ENCODE measurements at regions not wholly inside any gene's neighbourhood (a gene's known extent, or its start where the extent isn't known, plus 50 kb on each side); places are given as distances from the start of the nearest gene placed in this dataset.
"Not testable (repeated sequence)": the region's sequence is repeated elsewhere in the genome, so short reads cannot be mapped to it uniquely, and the experiment has no call there.

DNA sequence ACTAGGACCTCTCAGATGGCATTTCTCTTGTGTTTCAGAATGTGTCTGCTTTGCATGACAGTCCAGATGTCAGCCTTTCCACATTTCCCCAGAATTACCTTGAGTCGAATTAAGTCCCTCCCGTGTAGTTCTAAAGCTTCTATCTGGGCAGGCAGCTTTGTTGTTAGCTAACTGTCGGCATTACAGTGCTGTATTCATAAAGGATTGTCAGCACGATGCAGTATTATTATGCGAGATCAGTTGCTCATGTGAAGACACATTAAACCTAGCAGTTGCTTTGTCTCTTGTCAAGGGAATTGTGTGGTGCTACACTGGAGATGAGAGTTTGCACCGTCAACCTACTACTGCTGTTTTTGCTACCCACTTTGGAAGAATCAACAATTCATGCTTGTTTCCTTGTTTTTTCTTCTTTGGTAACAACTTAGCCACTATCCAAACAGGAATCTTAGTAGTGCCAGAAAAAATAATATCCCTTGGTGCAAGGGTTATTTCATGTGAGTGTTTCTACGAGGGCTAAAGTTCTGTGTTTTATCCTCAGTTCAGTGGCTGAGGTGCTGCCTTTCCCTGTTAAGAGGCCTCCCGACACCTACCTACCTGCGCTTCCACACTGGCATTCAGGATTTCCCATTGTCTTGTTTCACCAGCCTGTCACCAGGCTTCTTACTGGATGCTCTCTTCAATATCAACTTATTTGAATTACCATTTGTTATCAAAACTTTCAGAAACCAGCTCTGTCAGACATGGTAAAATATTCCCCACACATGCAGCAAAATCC is 297.9 kb upstream of the G2E3 start:
- DNase-seq (ENCODE audit: low read depth in 2 of 2) = no peak

DNA sequence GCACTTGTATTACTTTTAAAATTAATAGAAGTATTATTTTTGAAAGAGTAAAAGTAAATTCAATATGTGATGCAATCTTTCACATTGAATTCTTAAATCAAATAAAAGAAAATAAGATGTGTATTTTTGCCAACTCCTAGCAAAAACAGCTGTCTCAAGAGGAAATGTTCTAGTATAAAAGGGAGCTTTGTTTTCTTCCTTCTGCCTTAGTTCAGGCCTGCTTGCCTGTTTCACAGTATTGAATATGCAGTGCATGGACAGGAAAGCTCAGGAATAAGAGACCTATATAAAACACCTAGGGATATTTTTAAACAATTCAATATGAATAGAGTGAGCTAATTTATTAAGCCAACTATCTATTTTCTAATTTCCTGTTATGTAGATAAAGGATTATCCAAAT is 294.8 kb upstream of the G2E3 start:
- DNase-seq (ENCODE audit: low read depth in 2 of 2) = no peak

DNA sequence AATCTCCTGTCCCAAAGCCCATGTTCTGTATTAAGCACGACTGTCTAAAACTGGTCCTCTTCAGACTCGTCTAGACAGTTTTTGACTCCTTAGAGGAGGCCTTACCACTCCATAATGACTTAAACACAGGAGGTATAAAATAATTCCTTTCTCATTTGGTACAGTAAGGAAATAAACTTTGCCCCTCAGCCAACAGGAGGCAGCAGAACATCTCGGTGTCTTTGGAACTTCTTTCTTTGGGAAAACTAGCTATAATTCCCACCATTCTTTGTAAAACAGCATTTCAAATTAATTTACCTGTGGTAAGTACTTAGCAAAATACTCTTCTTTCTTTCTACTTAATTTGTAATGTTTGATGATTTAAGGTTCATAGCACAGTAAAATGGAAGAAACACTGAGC is 292.7 kb upstream of the G2E3 start:
- DNase-seq (ENCODE audit: low read depth in 2 of 2) = no peak

DNA sequence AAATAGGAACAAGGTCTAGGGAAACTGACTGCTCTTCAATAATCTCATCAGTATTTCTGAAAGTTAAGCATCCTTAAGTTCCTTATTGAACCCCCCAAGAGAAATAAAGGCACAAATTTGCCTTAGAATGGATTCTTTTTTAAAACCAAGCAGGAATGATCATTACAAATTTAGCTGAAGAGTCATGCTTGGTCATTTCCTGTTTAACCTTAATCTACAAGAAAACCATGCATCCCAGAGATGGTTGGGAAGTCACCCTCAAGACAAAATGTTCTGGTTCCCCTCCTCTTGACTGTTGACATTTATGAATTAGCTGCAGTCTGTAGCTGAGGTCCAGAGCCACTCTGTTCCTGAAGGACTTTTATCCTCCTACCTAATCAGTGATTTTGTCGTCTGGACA is 291.8 kb upstream of the G2E3 start:
- DNase-seq (ENCODE audit: low read depth in 2 of 2) = no peak

DNA sequence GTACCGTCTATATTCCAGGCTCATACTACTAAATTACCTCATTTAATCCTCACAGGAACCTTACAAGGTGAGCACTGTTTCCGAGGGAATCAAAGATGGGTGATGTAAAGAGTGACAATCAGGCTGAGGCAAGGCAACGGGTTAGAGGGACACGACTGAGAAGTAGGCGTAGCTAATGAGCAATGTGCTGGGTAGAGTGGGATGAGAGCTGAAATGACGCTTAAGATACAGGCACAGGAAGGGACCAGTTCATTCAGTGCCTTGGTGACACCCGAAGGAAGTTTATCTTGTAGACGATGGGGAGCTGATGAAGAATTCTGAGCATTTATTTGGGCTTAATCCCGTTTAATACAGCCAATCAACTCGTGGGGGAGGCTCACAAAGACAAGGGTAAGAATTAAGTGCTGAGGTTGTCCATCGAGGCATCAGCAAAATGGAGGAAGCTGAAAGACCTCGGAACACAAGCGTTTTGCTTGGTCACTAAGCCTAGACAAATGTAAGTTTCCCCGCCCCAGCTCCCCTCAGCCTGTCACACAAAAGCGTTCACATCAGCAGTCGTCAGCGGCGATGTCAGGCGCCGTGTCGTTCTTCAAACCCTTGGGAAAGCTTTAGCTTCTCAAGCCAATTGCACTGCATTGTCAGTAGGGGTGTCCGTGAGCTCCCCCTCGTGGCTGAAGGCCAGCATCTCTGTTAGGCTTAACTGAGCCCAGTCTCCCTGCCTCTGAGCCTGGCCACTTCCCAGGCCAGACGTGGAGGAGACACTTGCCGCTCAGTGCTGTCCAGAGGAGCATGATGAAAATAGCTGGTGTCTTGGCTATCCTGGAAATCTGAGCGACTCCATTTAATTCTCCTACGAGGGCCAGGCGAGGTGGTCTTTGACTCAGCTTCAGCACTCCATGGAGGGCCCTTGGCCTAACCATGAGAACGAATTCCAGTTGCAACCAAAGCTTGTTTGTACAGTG is 288.5 kb upstream of the G2E3 start:
- DNase-seq (ENCODE audit: low read depth in 2 of 2) = peak; percentile 20 to 72

DNA sequence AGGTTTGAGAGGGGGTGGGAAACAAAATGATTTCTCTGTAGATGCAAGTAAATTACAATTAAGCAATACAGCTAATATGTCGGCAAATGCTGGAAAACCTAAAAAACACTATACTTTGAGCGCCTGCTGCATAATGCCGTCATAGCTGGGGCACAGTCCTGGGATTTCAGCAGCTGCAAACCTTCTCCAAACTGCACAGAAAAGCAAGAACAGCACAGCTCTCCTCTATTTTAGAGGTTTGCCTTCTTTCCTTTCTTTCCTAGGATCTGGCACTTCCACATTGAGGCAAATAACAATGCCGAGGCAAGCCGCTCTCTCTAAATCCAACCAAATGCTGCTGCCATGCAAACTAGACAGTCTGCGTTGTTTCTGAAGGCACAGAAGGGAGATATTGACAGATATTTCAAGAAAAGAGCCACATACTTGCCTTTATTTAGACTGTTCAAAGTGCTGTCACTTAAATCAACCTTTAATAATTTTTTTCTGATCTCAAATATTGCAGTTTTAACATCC is 287.1 kb upstream of the G2E3 start:
- no peak for DNase-seq (ENCODE audit: low read depth in 2 of 2)

DNA sequence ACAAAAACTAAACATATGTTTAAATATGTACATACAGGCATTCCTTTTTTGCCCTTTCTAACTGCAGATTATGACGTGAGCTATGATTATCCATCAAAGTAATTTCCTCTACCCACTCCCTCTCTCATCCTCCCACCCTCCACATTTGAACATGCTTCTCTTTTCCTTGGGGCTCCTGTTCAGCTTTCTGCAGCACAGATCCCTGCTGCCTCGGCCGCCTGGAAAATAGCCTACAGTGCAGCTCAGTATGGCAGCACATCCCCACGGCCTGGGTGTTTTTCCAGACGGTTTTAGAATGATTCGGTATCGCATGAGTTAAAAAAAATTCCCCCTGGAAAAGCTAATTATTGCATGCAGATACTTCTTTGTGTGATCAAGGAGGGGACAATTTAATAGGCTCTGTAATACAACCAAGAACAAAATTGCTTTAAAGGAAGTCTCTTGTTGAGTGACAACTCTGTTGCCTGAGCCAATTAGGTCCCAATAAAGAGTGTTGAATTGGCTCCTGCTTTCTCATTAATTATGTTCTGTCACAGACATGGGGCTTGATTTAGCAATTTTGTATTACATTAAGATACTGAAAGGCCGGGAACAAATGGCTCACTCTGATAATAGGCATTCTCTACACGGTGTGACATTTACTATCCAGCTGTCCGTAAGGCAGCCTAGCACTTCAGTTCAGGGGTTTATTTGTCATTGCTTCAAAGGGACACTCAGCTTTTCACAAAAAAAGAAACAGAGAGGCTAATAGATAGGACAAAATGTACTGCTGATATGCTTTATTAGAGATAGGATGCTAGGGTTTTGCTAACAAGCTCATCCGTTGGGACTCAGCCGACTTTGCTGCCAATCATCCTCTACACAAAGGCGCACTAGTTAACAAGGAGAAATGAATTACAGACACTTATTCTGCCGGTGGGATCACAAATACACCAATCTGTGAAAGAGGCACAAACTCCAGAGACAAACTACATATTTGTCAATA is 285.8 kb upstream of the G2E3 start:
- no peak for DNase-seq (ENCODE audit: low read depth in 2 of 2)

DNA sequence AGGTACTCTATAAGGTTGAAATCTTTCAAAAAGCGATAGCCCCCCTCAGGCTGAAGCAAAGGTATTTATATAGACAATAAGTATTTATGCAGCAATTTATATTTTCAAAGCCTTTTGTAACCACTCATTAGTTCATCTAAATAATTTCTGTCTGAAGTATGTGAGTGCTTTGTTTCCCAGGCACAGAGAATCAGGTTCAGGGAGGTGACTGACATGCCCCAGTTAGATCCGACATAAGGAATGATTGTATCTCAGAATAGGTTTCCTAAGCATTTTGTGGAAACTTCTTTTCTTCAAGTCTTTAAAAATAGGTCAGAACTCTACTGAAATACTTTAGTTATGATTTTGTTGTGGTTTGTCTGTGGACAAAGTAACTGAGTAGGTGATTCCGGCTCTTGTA is 283.4 kb upstream of the G2E3 start:
- no peak for DNase-seq (ENCODE audit: low read depth in 2 of 2)

DNA sequence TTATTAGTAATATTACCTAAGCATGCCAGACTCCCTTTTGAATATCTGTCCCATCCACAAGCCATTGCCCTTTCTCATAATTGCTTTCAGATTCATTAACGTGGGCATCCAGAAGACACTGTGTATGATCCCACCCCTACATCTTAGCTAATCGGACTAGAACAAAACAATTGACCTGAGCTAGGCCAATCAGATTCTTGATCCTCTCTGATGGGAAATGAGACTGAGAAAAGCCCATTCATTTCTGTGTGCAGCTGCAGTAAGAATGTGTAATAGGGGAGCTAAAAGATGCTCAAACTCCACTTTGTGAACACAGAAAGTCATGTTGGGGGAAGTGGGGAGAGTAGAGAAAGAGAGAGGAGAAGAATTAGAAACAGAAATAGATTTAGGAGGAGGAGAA is 281.7 kb upstream of the G2E3 start:
- no peak for DNase-seq (ENCODE audit: low read depth in 2 of 2)

DNA sequence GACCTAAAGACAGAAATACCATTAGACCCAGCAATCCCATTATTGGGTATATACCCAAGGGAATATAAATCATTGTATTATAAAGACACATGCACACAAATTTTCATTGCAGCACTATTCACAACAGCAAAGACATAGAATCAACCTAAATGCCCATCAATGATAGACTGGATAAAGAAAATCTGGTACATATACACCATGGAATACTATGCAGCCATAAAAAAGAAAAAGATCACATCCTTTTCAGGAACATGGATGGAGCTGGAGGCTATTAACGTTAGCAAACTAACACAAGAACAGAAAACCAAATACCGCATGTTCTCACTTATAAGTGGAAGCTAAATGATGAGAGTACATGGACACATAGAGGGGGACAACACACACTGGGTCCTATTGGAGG is 280.1 kb upstream of the G2E3 start:
- DNase-seq (ENCODE audit: low read depth in 2 of 2) = not testable (repeated sequence)

DNA sequence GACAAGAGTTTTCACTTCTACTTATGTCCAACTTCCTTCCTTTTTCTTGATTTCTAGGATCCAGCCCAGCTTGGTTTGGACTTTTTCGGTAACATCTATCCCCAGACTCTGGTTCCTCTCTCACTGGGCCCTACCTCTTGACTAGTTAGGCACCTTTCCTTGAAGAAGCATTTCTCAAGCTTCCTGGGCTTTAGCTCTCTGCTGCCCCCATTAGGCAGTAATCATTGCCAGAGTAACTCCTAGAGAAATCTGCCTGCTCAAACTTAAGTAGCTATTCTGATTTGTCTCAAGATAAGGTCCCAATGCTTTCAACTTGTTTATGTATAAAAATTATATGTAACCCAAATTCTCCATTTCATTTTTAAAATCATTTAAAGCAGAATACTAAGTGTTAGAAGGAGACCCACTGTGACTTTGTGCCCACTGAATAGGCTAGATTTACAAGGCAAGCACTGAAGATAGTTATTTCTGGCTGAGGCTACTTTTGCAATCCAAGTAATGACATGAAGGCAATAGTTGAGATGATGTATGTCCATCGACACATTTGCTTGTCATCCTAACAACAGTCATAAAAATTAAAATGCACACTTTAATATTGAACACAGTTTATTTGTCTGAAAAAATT is 275.0 kb upstream of the G2E3 start:
- DNase-seq (ENCODE audit: low read depth in 2 of 2) = no peak

DNA sequence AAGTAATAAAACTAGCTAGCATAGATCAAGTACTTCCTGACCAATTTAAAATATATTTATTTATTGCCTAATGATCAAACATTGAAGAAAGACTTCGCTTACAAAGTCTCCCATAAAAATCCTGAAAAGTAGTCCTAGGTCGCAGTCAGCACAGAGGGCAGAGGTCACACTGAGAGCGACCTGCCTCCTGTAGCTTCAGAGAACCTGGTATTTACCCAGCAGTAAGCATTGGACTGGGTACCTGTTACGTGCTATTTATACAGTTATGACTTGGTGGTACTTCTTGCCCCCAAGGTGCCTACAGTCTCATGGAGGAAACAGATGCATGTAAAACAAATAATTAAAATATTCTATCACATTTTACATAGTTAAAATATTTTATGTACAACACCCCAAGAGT is 274.1 kb upstream of the G2E3 start:
- DNase-seq (ENCODE audit: low read depth in 2 of 2) = no peak

DNA sequence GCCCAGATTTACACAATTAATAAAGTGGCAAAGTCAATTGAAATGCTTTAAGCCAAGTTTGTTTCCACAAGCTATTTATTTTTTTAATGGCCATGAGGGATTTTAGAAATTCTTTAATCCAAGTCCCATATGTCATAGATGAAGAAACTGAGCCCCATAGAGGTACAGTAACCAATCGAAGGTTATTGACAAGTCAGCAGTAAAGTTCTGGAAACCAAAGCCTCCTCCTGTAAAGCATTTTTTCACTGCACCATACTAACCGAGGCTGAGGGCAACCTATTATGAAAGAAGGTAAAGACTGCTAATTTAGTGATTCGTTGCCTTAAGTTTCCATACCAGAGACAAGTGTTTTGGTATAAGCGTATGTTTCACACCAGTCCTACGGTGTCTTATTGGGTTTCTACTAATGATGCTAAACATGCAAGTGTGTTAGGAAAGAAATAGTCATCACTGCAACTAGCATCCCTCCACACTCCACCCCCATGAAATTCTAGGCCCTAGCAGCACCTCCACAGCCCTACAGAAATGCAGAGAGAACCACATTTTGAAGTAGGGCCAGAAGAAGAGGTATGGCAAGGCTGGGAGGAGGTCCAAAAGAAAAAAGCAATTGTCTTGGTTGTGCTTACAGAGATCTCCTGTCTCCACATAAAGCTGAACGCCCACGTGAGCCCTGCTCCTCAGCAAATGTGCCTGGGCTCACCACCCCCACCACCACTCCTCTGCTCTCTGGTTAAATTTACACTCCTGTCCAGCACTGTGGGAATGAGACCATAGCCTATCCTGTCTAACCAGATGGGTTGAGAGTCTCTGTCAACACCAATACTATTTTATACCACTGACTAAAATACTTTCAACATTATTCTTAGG is 271.1 kb upstream of the G2E3 start:
- no peak for DNase-seq (ENCODE audit: low read depth in 2 of 2)

DNA sequence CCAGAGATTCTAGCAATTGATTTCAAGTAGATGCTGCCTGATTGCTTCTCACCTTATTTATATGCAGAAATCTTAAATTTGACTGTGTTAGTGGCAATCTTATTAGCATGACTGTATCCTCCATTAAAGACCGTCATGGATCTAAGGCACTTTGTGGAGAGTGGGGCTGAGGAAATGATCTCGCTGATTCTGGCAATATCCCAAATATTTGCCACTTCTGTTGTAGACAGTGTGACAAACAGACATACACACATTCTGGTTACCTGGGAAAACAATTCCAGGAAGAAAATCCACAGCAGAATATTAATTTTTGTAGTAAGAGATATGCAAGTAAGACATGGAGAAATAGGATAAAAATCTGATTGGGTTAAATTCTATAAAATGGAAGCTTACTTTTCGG is 269.0 kb upstream of the G2E3 start:
- no peak for DNase-seq (ENCODE audit: low read depth in 2 of 2)

DNA sequence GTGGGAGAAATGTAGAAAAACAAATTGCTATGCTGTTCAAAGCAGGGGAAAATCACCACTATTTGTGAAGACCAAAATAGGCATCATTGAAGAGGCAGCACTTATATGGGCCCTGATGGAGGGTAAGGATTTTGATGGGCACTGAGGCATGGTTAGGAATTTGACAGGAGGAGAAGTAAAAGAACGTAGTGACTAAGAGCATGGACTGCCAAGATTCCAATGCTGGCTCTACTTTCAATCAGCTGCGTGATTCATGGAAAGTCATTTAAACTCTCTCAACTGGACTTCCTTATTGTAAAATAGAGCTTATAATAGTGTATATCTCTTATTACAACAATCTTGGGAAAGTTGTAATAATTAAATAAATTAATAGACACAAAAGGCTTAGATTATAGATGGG is 267.7 kb upstream of the G2E3 start:
- DNase-seq (ENCODE audit: low read depth in 2 of 2) = no peak

DNA sequence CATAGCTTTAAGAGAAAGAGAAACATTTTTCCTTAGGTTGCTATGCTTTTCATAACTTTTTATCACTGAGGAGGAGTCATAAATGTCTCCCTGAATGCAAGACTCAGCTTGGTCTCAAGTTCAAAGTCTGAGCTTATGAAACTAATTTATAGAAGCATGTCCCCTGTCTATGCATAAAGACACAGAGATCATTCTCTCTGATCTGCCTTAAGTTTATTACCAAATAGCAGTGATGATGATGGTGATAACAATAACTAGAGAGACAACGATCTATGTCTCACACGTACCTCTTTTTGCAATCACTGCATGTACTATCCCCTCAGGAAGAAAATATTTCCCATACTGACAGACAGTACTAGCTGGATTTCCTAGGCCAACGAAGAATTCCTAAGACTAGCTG is 266.4 kb upstream of the G2E3 start:
- DNase-seq (ENCODE audit: low read depth in 2 of 2) = no peak

DNA sequence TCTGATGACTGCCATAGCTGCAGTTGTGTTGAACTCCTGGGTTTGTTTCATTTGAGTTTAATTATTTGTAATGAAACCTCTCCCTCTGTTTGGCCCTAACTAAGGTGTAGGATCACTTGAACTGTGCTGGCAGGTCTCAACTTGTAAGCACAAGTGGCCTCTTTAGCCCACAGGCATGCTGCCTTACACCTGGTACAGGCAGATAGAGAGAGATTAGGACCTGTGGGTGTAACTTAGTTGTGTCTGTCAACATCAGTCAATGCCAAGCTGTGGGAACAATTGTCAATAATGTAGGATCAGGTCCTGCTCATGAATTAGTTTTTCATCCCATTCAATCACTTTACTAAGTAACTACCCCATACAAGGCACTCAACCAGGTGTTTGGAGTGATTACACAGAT is 263.0 kb upstream of the G2E3 start:
- DNase-seq (ENCODE audit: low read depth in 2 of 2) = no peak

DNA sequence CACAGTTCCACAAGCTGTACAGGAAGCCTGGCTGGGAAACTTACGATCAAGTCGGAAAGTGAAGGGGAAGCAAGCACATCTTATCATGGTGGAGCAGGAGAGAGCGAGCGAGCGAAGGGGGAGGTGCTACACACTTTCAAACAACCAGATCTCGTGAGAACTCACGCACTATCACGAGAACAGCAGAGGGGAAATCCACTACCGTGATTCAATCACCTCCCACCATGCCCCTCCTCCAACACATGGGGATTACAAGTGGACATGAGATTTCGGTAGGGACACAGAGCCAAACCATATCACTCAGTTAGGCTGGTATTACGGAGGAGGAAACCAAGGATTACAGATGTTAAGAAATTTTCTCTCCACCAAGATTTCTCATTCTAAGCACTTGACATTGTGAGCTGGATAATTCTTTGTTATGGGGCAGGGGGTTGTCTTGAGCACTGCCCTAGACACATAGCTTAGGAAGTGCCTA is 262.0 kb upstream of the G2E3 start:
- no peak for DNase-seq (ENCODE audit: low read depth in 2 of 2)

DNA sequence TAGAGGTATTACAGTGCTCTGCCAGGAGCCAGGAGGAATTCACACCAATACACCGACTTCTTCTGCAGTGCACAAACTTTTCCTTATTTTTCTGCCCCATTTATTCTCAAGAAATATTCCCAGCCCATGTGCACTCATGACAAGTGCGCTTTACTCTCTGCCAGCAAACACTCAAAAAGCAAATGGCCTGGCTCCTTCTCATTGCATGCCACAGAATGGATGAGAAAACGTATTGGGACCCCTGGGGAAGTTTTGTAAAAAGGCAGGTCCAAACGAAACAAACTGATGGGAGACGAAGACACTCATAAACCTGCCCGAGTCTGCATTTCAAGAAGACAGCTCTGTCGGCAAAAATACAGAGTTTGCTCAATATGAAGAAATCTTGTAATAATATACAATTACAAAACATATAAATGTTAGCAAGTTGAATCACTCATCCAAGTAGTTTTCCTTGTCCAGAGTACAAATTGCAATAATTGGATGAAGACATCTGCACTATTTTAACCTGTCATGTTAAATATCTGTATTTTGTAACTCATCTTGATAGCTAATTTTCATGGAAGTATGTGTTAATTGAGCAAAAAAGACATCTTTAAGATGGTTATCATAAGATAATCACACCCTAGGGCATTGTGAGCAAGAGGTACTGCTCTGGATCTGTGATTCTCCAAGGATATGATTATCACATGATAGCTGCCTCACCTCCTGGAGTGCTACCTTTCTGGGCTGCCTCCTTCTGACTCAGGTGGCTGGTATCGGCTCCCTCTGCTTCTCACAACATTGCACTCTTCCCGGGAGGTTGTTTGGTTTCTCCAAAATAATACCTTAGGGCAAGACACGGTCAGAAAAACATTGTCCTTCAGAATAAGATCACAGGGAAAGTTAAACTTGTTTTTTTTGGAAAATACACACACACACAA is 260.8 kb upstream of the G2E3 start:
- no peak for DNase-seq (ENCODE audit: low read depth in 2 of 2)

Data from stimulated activated CD4-positive, alpha-beta T cell treated with anti-CD3 and anti-CD28 coated beads, Interleukin-12 subunit alpha, Interleukin-12 subunit beta, amount 100 ng/mL, for 24 hours (primary cell).